ENCODE measurements at regions not wholly inside any gene's neighbourhood (a gene's known extent, or its start where the extent isn't known, plus 50 kb on each side); places are given as distances from the start of the nearest gene placed in this dataset.

DNA sequence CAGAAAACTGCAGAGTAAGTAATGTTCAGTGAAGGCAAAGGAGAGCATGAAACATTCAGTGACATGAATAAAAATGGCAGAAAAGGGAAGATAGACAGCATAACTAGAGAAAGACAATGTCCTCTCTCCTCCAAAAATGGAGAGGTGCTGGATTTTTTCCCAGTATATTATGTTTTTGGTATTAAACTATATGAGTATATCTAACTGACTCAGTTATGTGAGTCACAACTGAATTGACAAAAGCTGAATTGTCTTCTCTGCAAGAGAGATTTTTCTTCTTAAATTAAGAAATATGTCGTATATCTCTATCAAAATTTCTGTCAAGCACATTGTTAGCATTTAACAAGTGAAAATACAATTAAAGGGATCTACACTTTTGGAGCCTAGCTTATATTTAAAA lies 375.1 kb downstream of the CHSY3 start:
- TF ChIP-seq, protein P1, sequence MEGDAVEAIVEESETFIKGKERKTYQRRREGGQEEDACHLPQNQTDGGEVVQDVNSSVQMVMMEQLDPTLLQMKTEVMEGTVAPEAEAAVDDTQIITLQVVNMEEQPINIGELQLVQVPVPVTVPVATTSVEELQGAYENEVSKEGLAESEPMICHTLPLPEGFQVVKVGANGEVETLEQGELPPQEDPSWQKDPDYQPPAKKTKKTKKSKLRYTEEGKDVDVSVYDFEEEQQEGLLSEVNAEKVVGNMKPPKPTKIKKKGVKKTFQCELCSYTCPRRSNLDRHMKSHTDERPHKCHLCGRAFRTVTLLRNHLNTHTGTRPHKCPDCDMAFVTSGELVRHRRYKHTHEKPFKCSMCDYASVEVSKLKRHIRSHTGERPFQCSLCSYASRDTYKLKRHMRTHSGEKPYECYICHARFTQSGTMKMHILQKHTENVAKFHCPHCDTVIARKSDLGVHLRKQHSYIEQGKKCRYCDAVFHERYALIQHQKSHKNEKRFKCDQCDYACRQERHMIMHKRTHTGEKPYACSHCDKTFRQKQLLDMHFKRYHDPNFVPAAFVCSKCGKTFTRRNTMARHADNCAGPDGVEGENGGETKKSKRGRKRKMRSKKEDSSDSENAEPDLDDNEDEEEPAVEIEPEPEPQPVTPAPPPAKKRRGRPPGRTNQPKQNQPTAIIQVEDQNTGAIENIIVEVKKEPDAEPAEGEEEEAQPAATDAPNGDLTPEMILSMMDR (IDR thresholded peaks at IDR 0.05): no peak
- no peak for TF ChIP-seq EP300 (IDR thresholded peaks at IDR 0.05)
- no peak for TF ChIP-seq POLR2AphosphoS5 (IDR thresholded peaks at IDR 0.05)
- TF ChIP-seq POLR2A (IDR thresholded peaks at IDR 0.05): no peak
